ENCODE measurements at regions not wholly inside any gene's neighbourhood (a gene's known extent, or its start where the extent isn't known, plus 50 kb on each side); places are given as distances from the start of the nearest gene placed in this dataset.

- TF ChIP-seq CTCF (IDR thresholded peaks at IDR 0.05) (no peak), POLR2AphosphoS5 (IDR thresholded peaks at IDR 0.05; ENCODE audit: low read depth, low read length) (no peak)
Observed at GRCh38 chr11:92329137-92329536, 104.5 kb downstream of the FAT3 start.

All from Panc1 (cell line).